ENCODE measurements at regions not wholly inside any gene's neighbourhood (a gene's known extent, or its start where the extent isn't known, plus 50 kb on each side); places are given as distances from the start of the nearest gene placed in this dataset.

GRCh38 chr1:199168888-199169585 lies 530.2 kb downstream of the PTPRC start:
- H3K4me3 Mint-ChIP-seq, result no peak overlapping the region
- DNase-seq (ENCODE audit: extremely low spot score, unreplicated experiment), result no peak
- peaks cover 3% of the 10 kb centered on the region for H3K9me3 Mint-ChIP-seq
- TF ChIP-seq CTCF (conservative IDR thresholded peaks at IDR 0.05), result no peak
- no peaks in the 10 kb centered on the region for H3K27me3 Mint-ChIP-seq
- no peak overlapping the region for H3K27ac Mint-ChIP-seq
- no peaks in the 10 kb centered on the region for H3K4me1 Mint-ChIP-seq (ENCODE audit: unreplicated experiment)
- H3K36me3 Mint-ChIP-seq, result no peaks in the 10 kb centered on the region

- Mint-ChIP-seq H3K36me3 (no peaks in the 10 kb centered on the region), H3K27me3 (no peaks in the 10 kb centered on the region), H3K4me1 (ENCODE audit: unreplicated experiment) (no peaks in the 10 kb centered on the region), H3K9me3 (peaks cover 3% of the 10 kb centered on the region), H3K27ac (no peak overlapping the region), H3K4me3 (no peak overlapping the region)
- no peak for TF ChIP-seq CTCF (conservative IDR thresholded peaks at IDR 0.05)
- DNase-seq (ENCODE audit: extremely low spot score, unreplicated experiment), result no peak
Measured at GRCh38 chr1:199170711-199171110, 531.9 kb downstream of the PTPRC start.

- Mint-ChIP-seq H3K36me3 (no peaks in the 10 kb centered on the region), H3K4me1 (ENCODE audit: unreplicated experiment) (no peaks in the 10 kb centered on the region), H3K27ac (no peak overlapping the region)
Measured at GRCh38 chr1:199172171-199173124, 533.6 kb downstream of the PTPRC start.

GRCh38 chr1:199173356-199173755 lies 534.5 kb downstream of the PTPRC start:
- TF ChIP-seq CTCF (conservative IDR thresholded peaks at IDR 0.05), result no peak
- no peak overlapping the region for H3K27ac Mint-ChIP-seq
- no peaks in the 10 kb centered on the region for H3K27me3 Mint-ChIP-seq
- H3K36me3 Mint-ChIP-seq, result no peaks in the 10 kb centered on the region
- no peak overlapping the region for H3K4me3 Mint-ChIP-seq
- no peaks in the 10 kb centered on the region for H3K4me1 Mint-ChIP-seq (ENCODE audit: unreplicated experiment)
- peaks cover 3% of the 10 kb centered on the region for H3K9me3 Mint-ChIP-seq
- no peak for DNase-seq (ENCODE audit: extremely low spot score, unreplicated experiment)

More at GRCh38 chr1:199172171-199173124, 533.6 kb downstream of the PTPRC start:
- H3K4me3 Mint-ChIP-seq, result no peak overlapping the region
- peaks cover 3% of the 10 kb centered on the region for H3K9me3 Mint-ChIP-seq
- TF ChIP-seq CTCF (conservative IDR thresholded peaks at IDR 0.05), result no peak
- no peak for DNase-seq (ENCODE audit: extremely low spot score, unreplicated experiment)
- H3K27me3 Mint-ChIP-seq, result no peaks in the 10 kb centered on the region

- no peak overlapping the region for H3K4me3 Mint-ChIP-seq
- DNase-seq (ENCODE audit: extremely low spot score, unreplicated experiment), result no peak
- no peaks in the 10 kb centered on the region for H3K36me3 Mint-ChIP-seq
- no peaks in the 10 kb centered on the region for H3K27me3 Mint-ChIP-seq
- no peaks in the 10 kb centered on the region for H3K4me1 Mint-ChIP-seq (ENCODE audit: unreplicated experiment)
- peaks cover 3% of the 10 kb centered on the region for H3K9me3 Mint-ChIP-seq
- no peak overlapping the region for H3K27ac Mint-ChIP-seq
- no peak for TF ChIP-seq CTCF (conservative IDR thresholded peaks at IDR 0.05)
Measured at GRCh38 chr1:199174336-199174735, 535.5 kb downstream of the PTPRC start.

All from type B pancreatic cell (in vitro differentiated cells).